Activated B cell treated with CpG ODN at 0.5 μM for 24 hours (primary cell): ENCODE measurements at regions not wholly inside any gene's neighbourhood (a gene's known extent, or its start where the extent isn't known, plus 50 kb on each side); places are given as distances from the start of the nearest gene placed in this dataset.

Experiments used
- ATAC-seq: fragments of 200-7000 bp; cut with Tn5 transposase; one replicate; pipeline ENCODE4 v1.10.0; 2021; ENCODE audit warnings: low read depth, mild to moderate bottlenecking, moderate library complexity
- CTCF ChIA-PET: fragments of 350-600 bp; sonication (Branson Sonifier 250); formaldehyde crosslinking; loops from one replicate; lab custom pipeline; 2021; ENCODE audit warnings: antibody characterized with exemption; lab: Charles Lee
- POLR2A ChIA-PET: fragments of 350-600 bp; sonication (Branson Sonifier 250); formaldehyde crosslinking; loops from one replicate; lab custom pipeline; 2021; ENCODE audit warnings: antibody characterized with exemption; lab: Charles Lee
- DNase-seq: peaks from one replicate; pipeline ENCODE4 v3.0.0; 2022
- H3K27ac Mint-ChIP-seq: one replicate; pipeline ENCODE4 v1.8.0; 2020; ENCODE audit warnings: mixed read lengths
- H3K27me3 Mint-ChIP-seq: one replicate; pipeline ENCODE4 v1.8.0; 2021; ENCODE audit warnings: mixed read lengths
- H3K36me3 Mint-ChIP-seq: one replicate; pipeline ENCODE4 v1.8.0; 2021; ENCODE audit warnings: low read depth, mixed read lengths
- H3K4me1 Mint-ChIP-seq: one replicate; pipeline ENCODE4 v1.8.0; 2021; ENCODE audit warnings: mixed read lengths
- H3K4me3 Mint-ChIP-seq: one replicate; pipeline ENCODE4 v1.8.0; 2020; ENCODE audit warnings: mild to moderate bottlenecking, mixed read lengths
- H3K9me3 Mint-ChIP-seq: one replicate; pipeline ENCODE4 v1.8.0; 2020; ENCODE audit warnings: mixed read lengths
- intact Hi-C: fragments of 100-400 bp; cut with micrococcal nuclease; formaldehyde crosslinking; loops from one replicate; pipeline ENCODE4 v1.15.1; 2024
- TF ChIP-seq, protein P1 (sequence below): fragments of 200-600 bp; IDR thresholded peaks from one replicate; pipeline ENCODE4 v1.8.0; 2022; ENCODE audit warnings: antibody characterized with exemption, mild to moderate bottlenecking

DNA sequence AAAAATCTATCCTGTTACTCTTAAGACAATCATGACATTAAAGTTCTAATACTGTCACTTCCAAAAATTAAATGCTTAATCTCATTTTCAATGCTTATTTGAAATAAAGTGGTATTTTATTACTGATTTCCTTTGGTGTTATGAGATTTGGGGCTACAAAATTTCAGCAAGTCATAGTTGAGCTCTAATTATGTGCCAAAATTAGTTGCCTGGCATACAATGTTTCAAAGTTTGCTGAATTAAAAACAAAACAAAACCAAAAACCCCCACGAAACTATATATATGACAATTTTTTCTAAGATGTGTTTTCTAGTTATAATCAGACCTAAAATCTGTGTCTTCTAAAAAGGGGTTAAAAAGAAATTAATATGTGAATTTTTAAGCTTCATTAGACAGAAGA is 62.2 kb downstream of the KCNRG start:
- no peak for ATAC-seq
- H3K4me3 Mint-ChIP-seq = peak overlapping the region; percentile 32
- POLR2A ChIA-PET = interaction anchor here (0.7 to 27.6 kb wide), 4 partner anchors 36 to 79 kb away, joined by 3 to 1044 read pairs (median 108); partner anchors contain the start of gene TRIM13
- CTCF ChIA-PET = interaction anchor here (0.9 to 1.7 kb wide), 3 partner anchors 47 to 723 kb away, joined by 3 to 4 read pairs (median 4); partner anchors contain the start of gene TRIM13
- H3K4me1 Mint-ChIP-seq = peaks cover 51% of the 10 kb centered on the region
- DNase-seq = no peak
- TF ChIP-seq, protein P1, sequence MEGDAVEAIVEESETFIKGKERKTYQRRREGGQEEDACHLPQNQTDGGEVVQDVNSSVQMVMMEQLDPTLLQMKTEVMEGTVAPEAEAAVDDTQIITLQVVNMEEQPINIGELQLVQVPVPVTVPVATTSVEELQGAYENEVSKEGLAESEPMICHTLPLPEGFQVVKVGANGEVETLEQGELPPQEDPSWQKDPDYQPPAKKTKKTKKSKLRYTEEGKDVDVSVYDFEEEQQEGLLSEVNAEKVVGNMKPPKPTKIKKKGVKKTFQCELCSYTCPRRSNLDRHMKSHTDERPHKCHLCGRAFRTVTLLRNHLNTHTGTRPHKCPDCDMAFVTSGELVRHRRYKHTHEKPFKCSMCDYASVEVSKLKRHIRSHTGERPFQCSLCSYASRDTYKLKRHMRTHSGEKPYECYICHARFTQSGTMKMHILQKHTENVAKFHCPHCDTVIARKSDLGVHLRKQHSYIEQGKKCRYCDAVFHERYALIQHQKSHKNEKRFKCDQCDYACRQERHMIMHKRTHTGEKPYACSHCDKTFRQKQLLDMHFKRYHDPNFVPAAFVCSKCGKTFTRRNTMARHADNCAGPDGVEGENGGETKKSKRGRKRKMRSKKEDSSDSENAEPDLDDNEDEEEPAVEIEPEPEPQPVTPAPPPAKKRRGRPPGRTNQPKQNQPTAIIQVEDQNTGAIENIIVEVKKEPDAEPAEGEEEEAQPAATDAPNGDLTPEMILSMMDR = no peak
- H3K36me3 Mint-ChIP-seq = peaks cover 33% of the 10 kb centered on the region
- peak overlapping the region; percentile 37 for H3K27ac Mint-ChIP-seq
- intact Hi-C loops = no loop called here
- H3K9me3 Mint-ChIP-seq = no peaks in the 10 kb centered on the region
- no peaks in the 10 kb centered on the region for H3K27me3 Mint-ChIP-seq

DNA sequence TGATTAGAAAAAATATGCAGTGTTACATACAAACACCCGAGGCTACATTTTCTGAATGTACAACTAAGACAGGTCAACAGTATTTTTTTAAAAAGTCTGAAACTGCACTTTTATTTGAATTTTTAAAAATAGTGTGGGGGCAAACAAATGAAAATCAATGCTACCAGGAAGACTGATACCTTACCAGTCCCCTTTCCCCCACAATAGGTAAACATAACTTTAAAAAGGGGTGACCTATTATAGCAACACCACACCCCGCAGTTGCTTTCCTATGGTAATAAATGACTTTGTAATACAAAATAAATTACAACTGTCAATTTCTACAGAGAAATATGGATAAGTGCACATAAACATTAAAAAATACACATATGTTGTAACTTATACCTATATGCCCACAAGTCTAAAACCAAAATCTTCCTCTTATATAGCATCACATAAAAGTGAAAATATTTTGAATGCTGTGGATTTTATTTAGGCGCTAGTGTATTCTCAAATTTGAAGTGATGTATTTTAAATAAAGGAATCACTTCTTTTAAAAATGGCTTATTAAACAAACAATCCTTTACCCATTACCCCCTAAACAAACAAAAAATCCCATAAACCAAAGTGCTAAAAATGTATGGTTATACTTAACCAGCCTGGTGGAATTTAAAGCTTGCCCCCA is 63.1 kb downstream of the KCNRG start:
- TF ChIP-seq, protein P1 = no peak
- intact Hi-C loops = no loop called here
- ChIA-PET POLR2A (interaction anchor here (0.6 to 27.6 kb wide), 10 partner anchors 9 to 837 kb away, joined by 3 to 1044 read pairs (median 7); partner anchors contain the start of gene TRIM13), CTCF (interaction anchor here (0.9 to 5.5 kb wide), 6 partner anchors 29 to 834 kb away, joined by 3 to 29 read pairs (median 4); partner anchors contain the start of gene TRIM13)
- ATAC-seq = no peak
- H3K27ac Mint-ChIP-seq = peak overlapping the region; percentile 100
- H3K9me3 Mint-ChIP-seq = no peaks in the 10 kb centered on the region
- peaks cover 36% of the 10 kb centered on the region for H3K36me3 Mint-ChIP-seq
- no peak for DNase-seq
- H3K4me1 Mint-ChIP-seq = peaks cover 56% of the 10 kb centered on the region
- H3K27me3 Mint-ChIP-seq = no peaks in the 10 kb centered on the region
- H3K4me3 Mint-ChIP-seq = peak overlapping the region; percentile 100

DNA sequence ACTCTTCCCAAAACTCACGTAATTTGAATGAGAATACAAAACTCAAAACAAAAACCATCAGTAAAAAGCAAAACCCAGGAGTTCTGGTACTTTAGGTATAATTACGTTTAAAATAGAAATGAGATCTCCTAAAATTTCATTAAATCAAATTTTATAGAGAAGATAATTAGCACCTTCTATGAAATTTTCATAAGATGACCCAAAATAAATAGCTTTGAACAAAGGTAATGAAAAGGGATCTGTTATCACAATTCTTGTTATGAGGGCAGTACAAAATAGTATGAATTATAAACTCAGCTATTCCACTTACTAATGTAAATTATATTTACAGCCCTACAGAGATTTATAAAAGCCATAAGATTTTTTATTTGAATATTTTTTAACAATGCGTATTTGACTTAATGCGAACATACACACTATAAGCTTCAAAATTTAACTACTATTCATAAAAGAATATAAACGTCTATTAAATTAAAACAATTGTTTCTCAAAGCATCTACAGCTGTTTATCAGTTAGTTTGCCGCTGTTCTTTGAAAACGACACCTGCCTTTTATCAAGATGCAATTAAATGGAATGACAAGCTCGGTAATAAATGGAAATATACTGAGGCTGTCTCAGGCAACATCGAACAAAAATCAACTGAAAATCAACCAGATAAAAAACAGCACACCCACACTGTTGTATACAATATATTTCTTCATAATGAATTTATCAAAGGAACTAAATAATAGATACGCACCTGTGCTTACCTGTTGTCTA is 63.8 kb downstream of the KCNRG start:
- peak overlapping the region; percentile 100 for H3K27ac Mint-ChIP-seq
- no peak for DNase-seq
- intact Hi-C loops = no loop called here
- H3K36me3 Mint-ChIP-seq = peaks cover 32% of the 10 kb centered on the region
- peak overlapping the region; percentile 100 for H3K4me3 Mint-ChIP-seq
- POLR2A ChIA-PET = interaction anchor here (0.6 to 27.6 kb wide), 16 partner anchors 9 to 836 kb away, joined by 3 to 1044 read pairs (median 7); partner anchors contain the start of genes RNASEH2B, SPRYD7 and TRIM13
- CTCF ChIA-PET = interaction anchor here (1.1 to 5.5 kb wide), 5 partner anchors 28 to 833 kb away, joined by 3 to 29 read pairs (median 10); partner anchors contain the start of gene TRIM13
- peaks cover 57% of the 10 kb centered on the region for H3K4me1 Mint-ChIP-seq
- H3K9me3 Mint-ChIP-seq = no peaks in the 10 kb centered on the region
- no peak for ATAC-seq
- H3K27me3 Mint-ChIP-seq = no peaks in the 10 kb centered on the region
- TF ChIP-seq, protein P1 = no peak

DNA sequence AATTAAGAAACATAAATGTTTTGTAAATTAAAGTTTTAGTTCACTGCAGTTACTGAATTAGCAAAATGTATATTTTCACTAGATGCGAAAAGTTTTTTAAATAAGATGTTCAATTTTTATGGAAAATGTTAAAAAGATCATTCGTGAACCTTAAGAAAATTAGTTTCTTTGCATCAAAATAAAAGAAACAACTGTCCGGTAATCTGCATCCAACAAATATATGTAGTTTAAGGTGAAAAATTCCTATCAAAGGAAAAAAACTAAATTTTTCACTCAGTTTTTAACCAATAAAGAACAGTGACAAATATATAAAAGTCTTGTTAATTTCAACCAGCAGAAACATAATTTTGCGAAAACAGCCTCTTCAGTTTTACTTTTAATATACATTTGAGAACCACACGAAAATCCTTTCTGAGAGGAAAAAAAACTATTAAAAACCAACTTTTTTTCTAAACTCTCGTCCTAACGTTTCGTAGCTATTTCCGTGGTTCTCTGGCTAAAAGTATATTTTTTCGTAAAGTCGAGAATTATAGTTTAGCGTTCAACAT is 64.5 kb downstream of the KCNRG start:
- Mint-ChIP-seq H3K4me3 (peak overlapping the region; percentile 100), H3K27ac (peak overlapping the region; percentile 100), H3K4me1 (peaks cover 64% of the 10 kb centered on the region), H3K27me3 (no peaks in the 10 kb centered on the region), H3K36me3 (peaks cover 32% of the 10 kb centered on the region), H3K9me3 (no peaks in the 10 kb centered on the region)
- ChIA-PET POLR2A (interaction anchor here (0.9 to 27.6 kb wide), 23 partner anchors 10 to 837 kb away, joined by 3 to 1044 read pairs (median 15); partner anchors contain the start of genes RNASEH2B, SPRYD7 and TRIM13), CTCF (interaction anchor here (1.1 to 5.5 kb wide), 5 partner anchors 28 to 832 kb away, joined by 3 to 29 read pairs (median 10); partner anchors contain the start of gene TRIM13)
- DNase-seq (no peak), ATAC-seq (no peak)
- TF ChIP-seq, protein P1 = no peak
- intact Hi-C loops = loop anchor here (2.0 to 10.0 kb wide), 3 partner anchors 433 to 995 kb away; no protein-coding TSS in a partner anchor
